K562 (cell line): ENCODE measurements at regions not wholly inside any gene's neighbourhood (a gene's known extent, or its start where the extent isn't known, plus 50 kb on each side); places are given as distances from the start of the nearest gene placed in this dataset.
A peak's percentile ranks its signal among the peaks of the same experiment; 100 is the strongest.

Source experiments
- BCOR ChIP-seq: fragments of 450-650 bp; IDR thresholded peaks from 2 replicates; pipeline ENCODE4 v1.6.1; 2016
- C11orf30 ChIP-seq: fragments of 450-650 bp; IDR thresholded peaks from 2 replicates; pipeline ENCODE4 v1.6.1; 2016; ENCODE audit warnings: low read depth, mild to moderate bottlenecking
- ETV5 ChIP-seq: sonication (generic); formaldehyde crosslinking; IDR thresholded peaks from 2 replicates; pipeline ENCODE4 v1.4.0; 2020; ENCODE audit warnings: low read depth, mild to moderate bottlenecking, missing genetic modification reagents
- POLR2AphosphoS5 ChIP-seq: IDR thresholded peaks from 2 replicates; pipeline ENCODE4 v1.6.1; 2011; ENCODE audit warnings: mild to moderate bottlenecking, low read depth, low read length, moderate library complexity; ENCODE audit not compliant: control insufficient read depth, insufficient read depth
- TBL1XR1 ChIP-seq, 2 experiments: IDR thresholded peaks; 2 replicates each; pipeline ENCODE4 v1.6.1; 2012; ENCODE audit warnings: improper control_type of control experiment in 2 of 2, low read length in 2 of 2, mild to moderate bottlenecking in 1 of 2
- ZNF124 ChIP-seq: sonication (generic); formaldehyde crosslinking; IDR thresholded peaks from 2 replicates; pipeline ENCODE4 v1.8.1; 2022; ENCODE audit warnings: missing genetic modification reagents
- ZNF197 ChIP-seq: fragments of 200-800 bp; sonication (Bioruptor generic); IDR thresholded peaks from 2 replicates; pipeline ENCODE4 v1.6.1; 2016; ENCODE audit warnings: low read depth, missing genetic modification characterization, missing compliant biosample characterization
- ZNF280A ChIP-seq: fragments of 450-650 bp; IDR thresholded peaks from 2 replicates; pipeline ENCODE4 v1.6.1; 2018; ENCODE audit warnings: mild to moderate bottlenecking, low read depth; ENCODE audit not compliant: partially characterized antibody
- ZNF3 ChIP-seq: fragments of 250-450 bp; sonication (Bioruptor Pico); IDR thresholded peaks from 2 replicates; pipeline ENCODE4 v1.5.0; 2021; ENCODE audit warnings: mild to moderate bottlenecking, moderate library complexity
- ZNF311 ChIP-seq: fragments of 250-450 bp; sonication (Bioruptor Pico); IDR thresholded peaks from 2 replicates; pipeline ENCODE4 v1.4.0; 2020; ENCODE audit warnings: mild to moderate bottlenecking, moderate library complexity
- ZNF77 ChIP-seq: fragments of 250-450 bp; sonication (Bioruptor Pico); IDR thresholded peaks from 2 replicates; pipeline ENCODE4 v1.5.0; 2020
- ZSCAN32 ChIP-seq: fragments of 450-650 bp; formaldehyde crosslinking; IDR thresholded peaks from 2 replicates; pipeline ENCODE4 v1.4.0; 2020; ENCODE audit warnings: mild to moderate bottlenecking, moderate library complexity
- TF ChIP-seq, protein P1 (sequence below): fragments of 250-450 bp; sonication (Bioruptor Pico); IDR thresholded peaks from 2 replicates; pipeline ENCODE4 v1.4.0; 2020; ENCODE audit warnings: mild to moderate bottlenecking, moderate library complexity
- TF ChIP-seq, protein P2 (sequence below): IDR thresholded peaks from 3 replicates; pipeline ENCODE4 v1.6.1; 2011; ENCODE audit warnings: borderline replicate concordance, mild to moderate bottlenecking, moderate library complexity; ENCODE audit not compliant: insufficient read length; ENCODE audit errors: extremely low read depth
- TF ChIP-seq, protein P3 (sequence below): fragments of 250-450 bp; sonication (Bioruptor Pico); IDR thresholded peaks from 2 replicates; pipeline ENCODE4 v1.8.0; 2021; ENCODE audit warnings: moderate library complexity, mild to moderate bottlenecking, inconsistent platforms
- TF ChIP-seq, protein P4 (sequence below): sonication (generic); formaldehyde crosslinking; IDR thresholded peaks from 2 replicates; pipeline ENCODE4 v1.9.0; 2022; ENCODE audit warnings: mild to moderate bottlenecking, missing genetic modification reagents

DNA sequence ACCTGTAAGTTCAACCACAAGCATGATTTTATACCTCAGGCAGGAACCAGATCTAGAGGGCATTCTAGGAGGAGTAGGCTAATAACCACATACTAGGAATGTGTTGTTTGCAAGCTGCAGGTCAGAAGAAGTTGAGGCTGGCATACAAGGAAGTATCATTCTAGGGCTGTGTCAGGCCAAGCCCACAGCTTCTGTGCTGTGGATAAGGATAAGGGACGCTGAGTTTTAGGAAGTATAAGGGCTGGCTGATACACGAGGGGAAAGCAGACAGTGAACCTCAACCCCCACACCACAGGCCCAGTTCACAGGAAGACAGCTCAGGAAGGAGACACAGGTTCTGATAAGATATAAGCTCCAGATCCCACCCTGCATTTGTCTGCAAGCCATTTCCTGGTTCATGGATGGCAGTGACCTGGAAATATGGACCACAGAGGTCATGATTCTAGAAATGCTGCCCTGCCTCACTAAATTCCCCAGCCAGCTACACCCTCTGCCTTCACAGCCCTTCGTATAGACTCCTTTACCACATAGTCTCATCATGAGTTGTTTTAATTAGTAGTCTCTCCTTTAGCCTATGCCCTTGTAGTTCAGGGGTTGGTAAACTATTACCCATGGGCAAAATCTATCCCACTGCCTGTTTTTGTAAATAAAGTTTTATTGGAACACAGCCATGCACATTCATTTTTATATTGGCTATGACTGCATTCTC is 260.7 kb downstream of the OPA1 start (continued):
- TF ChIP-seq, protein P1, sequence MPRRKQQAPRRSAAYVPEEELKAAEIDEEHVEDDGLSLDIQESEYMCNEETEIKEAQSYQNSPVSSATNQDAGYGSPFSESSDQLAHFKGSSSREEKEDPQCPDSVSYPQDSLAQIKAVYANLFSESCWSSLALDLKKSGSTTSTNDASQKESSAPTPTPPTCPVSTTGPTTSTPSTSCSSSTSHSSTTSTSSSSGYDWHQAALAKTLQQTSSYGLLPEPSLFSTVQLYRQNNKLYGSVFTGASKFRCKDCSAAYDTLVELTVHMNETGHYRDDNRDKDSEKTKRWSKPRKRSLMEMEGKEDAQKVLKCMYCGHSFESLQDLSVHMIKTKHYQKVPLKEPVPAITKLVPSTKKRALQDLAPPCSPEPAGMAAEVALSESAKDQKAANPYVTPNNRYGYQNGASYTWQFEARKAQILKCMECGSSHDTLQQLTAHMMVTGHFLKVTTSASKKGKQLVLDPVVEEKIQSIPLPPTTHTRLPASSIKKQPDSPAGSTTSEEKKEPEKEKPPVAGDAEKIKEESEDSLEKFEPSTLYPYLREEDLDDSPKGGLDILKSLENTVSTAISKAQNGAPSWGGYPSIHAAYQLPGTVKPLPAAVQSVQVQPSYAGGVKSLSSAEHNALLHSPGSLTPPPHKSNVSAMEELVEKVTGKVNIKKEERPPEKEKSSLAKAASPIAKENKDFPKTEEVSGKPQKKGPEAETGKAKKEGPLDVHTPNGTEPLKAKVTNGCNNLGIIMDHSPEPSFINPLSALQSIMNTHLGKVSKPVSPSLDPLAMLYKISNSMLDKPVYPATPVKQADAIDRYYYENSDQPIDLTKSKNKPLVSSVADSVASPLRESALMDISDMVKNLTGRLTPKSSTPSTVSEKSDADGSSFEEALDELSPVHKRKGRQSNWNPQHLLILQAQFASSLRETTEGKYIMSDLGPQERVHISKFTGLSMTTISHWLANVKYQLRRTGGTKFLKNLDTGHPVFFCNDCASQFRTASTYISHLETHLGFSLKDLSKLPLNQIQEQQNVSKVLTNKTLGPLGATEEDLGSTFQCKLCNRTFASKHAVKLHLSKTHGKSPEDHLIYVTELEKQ (CRISPR knock-in tag) = no peak
- TF ChIP-seq POLR2AphosphoS5 (peak; percentile 75; the same call in 1 of the 2 replicates), ZSCAN32 (no peak), ZNF197 (CRISPR knock-in tag) (no peak), ZNF311 (CRISPR knock-in tag) (peak; percentile 86), BCOR (peak; percentile 8; the same call in 1 of the 2 replicates), TBL1XR1 (IDR thresholded peaks at IDR 0.05; ENCODE audit: low read length in 2 of 2) (peak; percentile 72 to 97; a peak in 3 of 4 replicates), ZNF3 (CRISPR knock-in tag) (no peak), ZNF77 (CRISPR knock-in tag) (no peak), ETV5 (CRISPR knock-in tag) (peak; percentile 98), ZNF124 (CRISPR knock-in tag) (no peak), C11orf30 (no peak), ZNF280A (no peak)
- TF ChIP-seq, protein P2, sequence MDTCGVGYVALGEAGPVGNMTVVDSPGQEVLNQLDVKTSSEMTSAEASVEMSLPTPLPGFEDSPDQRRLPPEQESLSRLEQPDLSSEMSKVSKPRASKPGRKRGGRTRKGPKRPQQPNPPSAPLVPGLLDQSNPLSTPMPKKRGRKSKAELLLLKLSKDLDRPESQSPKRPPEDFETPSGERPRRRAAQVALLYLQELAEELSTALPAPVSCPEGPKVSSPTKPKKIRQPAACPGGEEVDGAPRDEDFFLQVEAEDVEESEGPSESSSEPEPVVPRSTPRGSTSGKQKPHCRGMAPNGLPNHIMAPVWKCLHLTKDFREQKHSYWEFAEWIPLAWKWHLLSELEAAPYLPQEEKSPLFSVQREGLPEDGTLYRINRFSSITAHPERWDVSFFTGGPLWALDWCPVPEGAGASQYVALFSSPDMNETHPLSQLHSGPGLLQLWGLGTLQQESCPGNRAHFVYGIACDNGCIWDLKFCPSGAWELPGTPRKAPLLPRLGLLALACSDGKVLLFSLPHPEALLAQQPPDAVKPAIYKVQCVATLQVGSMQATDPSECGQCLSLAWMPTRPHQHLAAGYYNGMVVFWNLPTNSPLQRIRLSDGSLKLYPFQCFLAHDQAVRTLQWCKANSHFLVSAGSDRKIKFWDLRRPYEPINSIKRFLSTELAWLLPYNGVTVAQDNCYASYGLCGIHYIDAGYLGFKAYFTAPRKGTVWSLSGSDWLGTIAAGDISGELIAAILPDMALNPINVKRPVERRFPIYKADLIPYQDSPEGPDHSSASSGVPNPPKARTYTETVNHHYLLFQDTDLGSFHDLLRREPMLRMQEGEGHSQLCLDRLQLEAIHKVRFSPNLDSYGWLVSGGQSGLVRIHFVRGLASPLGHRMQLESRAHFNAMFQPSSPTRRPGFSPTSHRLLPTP = no peak
- TF ChIP-seq, protein P3, sequence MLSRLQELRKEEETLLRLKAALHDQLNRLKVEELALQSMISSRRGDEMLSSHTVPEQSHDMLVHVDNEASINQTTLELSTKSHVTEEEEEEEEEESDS (CRISPR knock-in tag) = no peak
- TF ChIP-seq, protein P4, sequence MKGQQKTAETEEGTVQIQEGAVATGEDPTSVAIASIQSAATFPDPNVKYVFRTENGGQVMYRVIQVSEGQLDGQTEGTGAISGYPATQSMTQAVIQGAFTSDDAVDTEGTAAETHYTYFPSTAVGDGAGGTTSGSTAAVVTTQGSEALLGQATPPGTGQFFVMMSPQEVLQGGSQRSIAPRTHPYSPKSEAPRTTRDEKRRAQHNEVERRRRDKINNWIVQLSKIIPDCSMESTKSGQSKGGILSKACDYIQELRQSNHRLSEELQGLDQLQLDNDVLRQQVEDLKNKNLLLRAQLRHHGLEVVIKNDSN = no peak
